ENCODE measurements at regions not wholly inside any gene's neighbourhood (a gene's known extent, or its start where the extent isn't known, plus 50 kb on each side); places are given as distances from the start of the nearest gene placed in this dataset.

- no peak overlapping the region for H3K4me3 ChIP-seq (ENCODE audit: insufficient read depth in 1 of 2, low read depth in 1 of 2, low read length in 2 of 2)
- H2BK12ac ChIP-seq (ENCODE audit: low read length in 2 of 2): no peak overlapping the region
- peaks cover 4 to 13% of the 10 kb centered on the region in 2 experiments for H3K27me3 ChIP-seq (ENCODE audit: control insufficient read depth in 1 of 2, insufficient read depth in 1 of 2, low read length in 2 of 2)
- H2AFZ ChIP-seq (ENCODE audit: low read depth, low read length): no peak overlapping the region
- H3K9me3 ChIP-seq (ENCODE audit: control insufficient read depth, low read length): no peaks in the 10 kb centered on the region
- H2BK15ac ChIP-seq (ENCODE audit: low read depth, poor library complexity, severe bottlenecking): no peak overlapping the region
- WGBS: 54% methylated on average over 2 of the region's 2 CpGs
- DNase-seq: no peak
- H3K36me3 ChIP-seq (ENCODE audit: control insufficient read depth in 1 of 2, insufficient read depth in 2 of 2, low read depth in 1 of 2, low read length in 2 of 2): no peaks in the 10 kb centered on the region
- no peak overlapping the region for H3K9ac ChIP-seq (ENCODE audit: low read length)
- no peak overlapping the region for H2BK120ac ChIP-seq (ENCODE audit: low read depth, low read length)
- no peak overlapping the region for H3K4me2 ChIP-seq (ENCODE audit: low read length, poor library complexity, severe bottlenecking)
- H3K23ac ChIP-seq (ENCODE audit: low read length in 2 of 2): no peak overlapping the region
- no peak overlapping the region for H2BK5ac ChIP-seq (ENCODE audit: low read depth, low read length, poor library complexity, severe bottlenecking)
- H4K91ac ChIP-seq (ENCODE audit: low read length): no peak overlapping the region
- no peak overlapping the region for H3K27ac ChIP-seq (ENCODE audit: low read length, poor library complexity, severe bottlenecking)
- H3K4ac ChIP-seq (ENCODE audit: low read depth in 1 of 2, low read length in 2 of 2): no peak overlapping the region
- H2AK5ac ChIP-seq (ENCODE audit: low read length, severe bottlenecking): no peak overlapping the region
- no peak overlapping the region for H3K14ac ChIP-seq (ENCODE audit: low read length in 2 of 2)
- no peaks in the 10 kb centered on the region for H3K4me1 ChIP-seq (ENCODE audit: control insufficient read depth, insufficient read depth, low read depth, low read length)
- no peak overlapping the region for H3K18ac ChIP-seq (ENCODE audit: low read depth in 1 of 2, low read length in 2 of 2)
- no peaks in the 10 kb centered on the region for H3K79me1 ChIP-seq (replicated peaks; ENCODE audit: low read length, poor library complexity, severe bottlenecking)
- H4K8ac ChIP-seq (ENCODE audit: low read length): no peak overlapping the region
Observed at GRCh38 chr5:36826694-36827093, 49.9 kb upstream of the NIPBL start.
